HCT116 (cell line): ENCODE measurements at regions not wholly inside any gene's neighbourhood (a gene's known extent, or its start where the extent isn't known, plus 50 kb on each side); places are given as distances from the start of the nearest gene placed in this dataset.

Experiments
- CTCF ChIP-seq, 3 experiments: fragments of 200-600 bp in 1 of 3; sonication (generic) in 1 of 3; IDR thresholded peaks in 2 of 3; conservative IDR thresholded peaks in 1 of 3; 2 replicates each; pipeline ENCODE4 v1.5.1; 2012 to 2017; ENCODE audit warnings: low read depth in 2 of 3, low read length in 2 of 3, antibody characterized with exemption in 1 of 3, borderline replicate concordance in 1 of 3, control low read depth in 1 of 3, mild to moderate bottlenecking in 1 of 3, mixed read lengths in 1 of 3, mixed run types in 1 of 3, moderate library complexity in 1 of 3; ENCODE audit not compliant: insufficient read depth in 1 of 3
- ELF1 ChIP-seq: IDR thresholded peaks from 2 replicates; pipeline ENCODE4 v1.6.1; 2012; ENCODE audit warnings: low read depth, borderline replicate concordance
- EZH2 ChIP-seq: fragments of 200-600 bp; sonication (generic); IDR thresholded peaks from 2 replicates; pipeline ENCODE4 v1.6.1; 2017; ENCODE audit warnings: antibody characterized with exemption, mixed run types
- MAX ChIP-seq: IDR thresholded peaks from 2 replicates; pipeline ENCODE4 v1.6.1; 2012
- POLR2A ChIP-seq: IDR thresholded peaks from 2 replicates; pipeline ENCODE4 v1.7.0; 2011; ENCODE audit warnings: borderline replicate concordance; ENCODE audit not compliant: insufficient read depth, insufficient read length; ENCODE audit errors: extremely low read depth
- POLR2AphosphoS5 ChIP-seq: IDR thresholded peaks from 2 replicates; pipeline ENCODE4 v1.6.1; 2011; ENCODE audit warnings: mild to moderate bottlenecking, low read depth, low read length, moderate library complexity
- RAD21 ChIP-seq: IDR thresholded peaks from 2 replicates; pipeline ENCODE4 v1.6.1; 2012; ENCODE audit warnings: low read depth, mild to moderate bottlenecking
- SIN3A ChIP-seq: IDR thresholded peaks from 2 replicates; pipeline ENCODE4 v1.6.1; 2012; ENCODE audit warnings: low read depth
- TCF7L2 ChIP-seq: IDR thresholded peaks from 2 replicates; pipeline ENCODE4 v1.7.0; 2011; ENCODE audit warnings: borderline replicate concordance, inconsistent platforms; ENCODE audit not compliant: insufficient read depth, insufficient read length; ENCODE audit errors: extremely low read depth
- YY1 ChIP-seq: IDR thresholded peaks from 2 replicates; pipeline ENCODE4 v1.6.1; 2011; ENCODE audit warnings: low read length, low read depth, moderate library complexity, mild to moderate bottlenecking; ENCODE audit not compliant: insufficient replicate concordance; ENCODE audit errors: extremely low read depth
- ZNF274 ChIP-seq: fragments of 200-500 bp; sonication (Bioruptor generic); IDR thresholded peaks from 2 replicates; pipeline ENCODE4 v1.6.1; 2014; ENCODE audit warnings: mild to moderate bottlenecking, low read depth, low read length, inconsistent platforms

GRCh38 chr4:43765514-43765913 lies 683.1 kb downstream of the KCTD8 start:
- TF ChIP-seq ZNF274, result no peak
- no peak for TF ChIP-seq CTCF (IDR thresholded peaks at IDR 0.05 in 2 of 3, conservative IDR thresholded peaks at IDR 0.05 in 1 of 3; ENCODE audit: borderline replicate concordance in 1 of 3, insufficient read depth in 1 of 3, low read depth in 2 of 3, low read length in 2 of 3)
- TF ChIP-seq POLR2AphosphoS5, result no peak
- TF ChIP-seq ELF1, result no peak
- no peak for TF ChIP-seq MAX
- TF ChIP-seq RAD21, result no peak
- no peak for TF ChIP-seq YY1
- no peak for TF ChIP-seq POLR2A
- TF ChIP-seq EZH2, result no peak
- TF ChIP-seq SIN3A, result no peak
- TF ChIP-seq TCF7L2, result no peak
